ENCODE measurements at regions not wholly inside any gene's neighbourhood (a gene's known extent, or its start where the extent isn't known, plus 50 kb on each side); places are given as distances from the start of the nearest gene placed in this dataset.

DNA sequence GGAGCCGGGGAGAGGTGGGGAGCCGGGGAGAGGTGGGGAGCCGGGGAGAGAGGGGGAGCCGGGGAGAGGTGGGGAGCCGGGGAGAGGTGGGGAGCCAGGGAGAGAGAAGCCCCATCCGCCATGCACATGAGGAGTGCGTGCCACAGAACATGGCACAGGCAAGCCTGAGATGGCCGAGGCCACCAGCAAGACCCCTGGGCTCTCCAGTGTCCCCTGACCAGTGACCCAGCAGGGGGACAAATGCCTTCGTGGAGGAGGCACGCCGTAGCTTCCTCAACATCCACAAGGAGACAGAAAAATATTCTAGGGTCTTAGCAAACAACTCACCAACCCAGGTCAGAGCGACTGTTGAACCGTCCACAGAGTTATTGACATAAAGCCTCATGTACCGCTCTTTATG lies 618.8 kb downstream of the TBC1D22A start:
- no peak for ATAC-seq (replicated peaks in 6 of 8)
- Histone ChIP-seq H3K27ac (no peak overlapping the region), H3K4me1 (replicated peaks in 1 of 2) (no peaks in the 10 kb centered on the region), H3K4me3 (no peak overlapping the region)
- WGBS, 10 experiments: 20 to 100% (median 73%) methylated on average over 1 to 6 of the region's 14 CpGs; no CpG with 5 or more reads in 4 of the 10 experiments
- in situ Hi-C loops (cut with MboI; ENCODE audit: low pct_unique_long_range_greater_than_20kb in 2 of 9, low sequenced_read_pairs in 9 of 9, unreplicated experiment in 9 of 9): loop anchor here in 1 of 9 experiments (25.0 kb wide), 1 partner anchor 144 kb away; no protein-coding TSS in a partner anchor

DNA sequence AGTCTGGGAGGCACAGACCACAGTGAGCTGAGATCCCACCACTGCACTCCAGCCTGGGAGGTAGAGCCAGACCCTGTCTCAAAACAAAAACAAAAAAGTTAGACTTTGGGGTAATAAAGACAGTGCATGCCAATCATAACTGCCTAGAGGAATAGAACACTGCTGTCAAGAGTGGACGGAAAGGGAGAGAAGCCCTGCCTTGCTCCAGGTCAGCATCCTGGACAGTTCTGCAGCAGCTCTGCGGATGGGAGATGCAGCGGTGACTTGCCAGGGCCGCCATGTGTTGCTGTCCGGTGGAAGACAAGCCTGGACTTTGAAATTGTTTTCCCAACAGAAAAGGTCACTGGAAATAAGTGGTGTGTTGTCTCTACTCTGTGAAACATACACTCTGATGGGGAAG lies 618.2 kb downstream of the TBC1D22A start:
- Histone ChIP-seq H3K4me1 (replicated peaks in 1 of 2) (no peaks in the 10 kb centered on the region), H3K4me3 (no peak overlapping the region), H3K27ac (no peak overlapping the region)
- WGBS, 10 experiments: 75 to 100% (median 80%) methylated on average over 2 to 4 of the region's 5 CpGs; no CpG with 5 or more reads in 7 of the 10 experiments
- no peak for ATAC-seq (replicated peaks in 6 of 8)
- in situ Hi-C loops (cut with MboI; ENCODE audit: low pct_unique_long_range_greater_than_20kb in 2 of 9, low sequenced_read_pairs in 9 of 9, unreplicated experiment in 9 of 9): loop anchor here in 1 of 9 experiments (25.0 kb wide), 1 partner anchor 143 kb away; no protein-coding TSS in a partner anchor

DNA sequence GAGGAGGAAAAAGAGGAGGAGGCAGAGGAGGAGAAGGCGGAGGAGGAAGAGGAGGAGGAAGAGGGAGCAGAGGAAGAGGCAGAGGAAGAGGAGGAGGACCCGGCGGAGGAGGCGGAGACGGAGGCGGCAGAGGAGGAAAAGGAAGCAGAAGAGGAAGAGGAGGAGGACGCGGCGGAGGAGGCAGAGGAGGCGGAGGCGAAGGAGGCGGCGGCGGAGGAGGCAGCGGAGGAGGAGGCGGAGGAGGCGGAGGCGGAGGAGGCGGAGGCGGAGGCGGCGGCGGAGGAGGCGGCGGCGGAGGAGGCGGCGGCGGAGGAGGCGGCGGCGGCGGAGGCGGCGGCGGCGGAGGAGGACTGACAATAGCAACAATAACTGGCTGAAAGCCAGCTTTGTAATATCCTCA lies 616.6 kb downstream of the TBC1D22A start:
- Histone ChIP-seq H3K27ac (no peak overlapping the region), H3K4me3 (no peak overlapping the region), H3K4me1 (replicated peaks in 1 of 2) (no peaks in the 10 kb centered on the region)
- no peak for ATAC-seq (replicated peaks in 6 of 8)
- in situ Hi-C loops (cut with MboI; ENCODE audit: low pct_unique_long_range_greater_than_20kb in 2 of 9, low sequenced_read_pairs in 9 of 9, unreplicated experiment in 9 of 9): loop anchor here in 1 of 9 experiments (25.0 kb wide), 1 partner anchor 142 kb away; no protein-coding TSS in a partner anchor
- 67 to 93% (median 87%) methylated on average over 1 to 19 of the region's 37 CpGs; no CpG with 5 or more reads in 3 of the 10 experiments for WGBS, 10 experiments

DNA sequence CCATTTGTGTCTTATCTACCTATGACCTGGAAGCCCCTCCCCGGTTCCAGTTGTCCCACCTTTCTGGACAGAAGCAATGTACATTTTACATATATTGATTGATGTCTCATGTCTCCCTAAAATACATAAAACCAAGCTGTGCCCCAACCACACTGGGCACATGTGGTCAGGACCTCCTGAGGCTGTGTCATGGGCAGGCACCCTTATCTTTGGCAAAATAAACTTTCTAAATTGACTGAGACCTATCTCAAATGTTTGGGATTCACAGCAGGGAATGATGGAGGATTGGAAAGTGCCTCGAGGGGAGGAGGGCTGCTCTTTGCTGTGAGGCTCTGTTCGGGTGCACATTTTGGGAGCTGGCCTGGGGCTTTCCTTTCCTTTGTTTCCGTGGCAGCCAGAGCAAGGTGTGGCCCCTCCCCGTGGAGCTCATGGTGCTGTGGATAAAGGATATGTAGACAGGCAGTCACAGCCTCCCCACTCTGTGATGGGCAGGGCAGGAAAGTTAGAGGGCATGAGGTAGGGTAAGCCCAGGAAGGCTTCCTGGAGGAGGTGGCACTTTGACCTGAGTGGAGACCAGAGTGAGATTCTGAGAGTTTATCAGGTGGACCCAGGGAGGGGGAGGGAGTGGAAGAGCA lies 615.6 kb downstream of the TBC1D22A start:
- in situ Hi-C loops (cut with MboI; ENCODE audit: low pct_unique_long_range_greater_than_20kb in 2 of 9, low sequenced_read_pairs in 9 of 9, unreplicated experiment in 9 of 9): loop anchor here in 1 of 9 experiments (25.0 kb wide), 1 partner anchor 141 kb away; no protein-coding TSS in a partner anchor

DNA sequence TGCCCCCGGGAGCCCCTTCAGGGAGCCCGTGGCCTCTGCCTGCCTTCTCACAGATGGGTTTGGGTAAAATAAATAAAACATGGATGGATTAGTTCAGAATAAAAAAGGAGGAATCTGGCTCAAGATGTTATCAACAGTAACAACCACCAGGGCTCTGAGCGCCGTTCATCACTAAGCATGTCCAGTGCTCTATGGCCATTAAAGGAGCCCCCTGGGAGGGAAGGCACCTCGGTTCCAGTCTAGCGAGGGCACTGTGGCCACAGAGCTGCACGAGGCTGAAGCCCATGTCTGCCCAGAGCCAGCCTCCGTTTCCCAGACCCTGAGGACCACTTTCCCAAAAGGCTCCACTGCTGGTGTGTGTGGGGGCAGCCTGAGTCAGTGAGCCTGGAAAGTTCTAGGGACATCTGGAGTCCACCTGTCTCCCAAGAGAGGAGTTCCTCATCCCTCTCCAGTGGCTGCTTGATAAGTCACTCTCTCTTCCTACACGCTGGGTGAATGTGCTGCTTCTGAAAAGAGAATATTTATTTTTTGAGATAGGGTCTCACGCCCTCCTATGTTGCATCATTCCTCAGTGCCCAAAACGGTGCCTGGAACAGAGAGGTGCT lies 614.6 kb downstream of the TBC1D22A start:
- peak in 2 of 8 experiments; percentile 24 to 64 for ATAC-seq (replicated peaks in 6 of 8)
- no peak overlapping the region for H3K4me3 ChIP-seq
- in situ Hi-C loops (cut with MboI; ENCODE audit: low pct_unique_long_range_greater_than_20kb in 2 of 9, low sequenced_read_pairs in 9 of 9, unreplicated experiment in 9 of 9): loop anchor here in 1 of 9 experiments (25.0 kb wide), 1 partner anchor 140 kb away; no protein-coding TSS in a partner anchor
- no peak overlapping the region for H3K27ac ChIP-seq
- 0 to 78% (median 16%) methylated on average over 1 to 8 of the region's 11 CpGs; no CpG with 5 or more reads in 2 of the 10 experiments for WGBS, 10 experiments
- no peaks in the 10 kb centered on the region for H3K4me1 ChIP-seq (replicated peaks in 1 of 2)

More for the DNA sequence above, 615.6 kb downstream of the TBC1D22A start:
- Histone ChIP-seq H3K4me3 (no peak overlapping the region), H3K4me1 (replicated peaks in 1 of 2) (no peaks in the 10 kb centered on the region), H3K27ac (no peak overlapping the region)
- ATAC-seq (replicated peaks in 6 of 8): no peak
- 0 to 44% (median 17%) methylated on average over 1 to 5 of the region's 5 CpGs; no CpG with 5 or more reads in 4 of the 10 experiments for WGBS, 10 experiments

DNA sequence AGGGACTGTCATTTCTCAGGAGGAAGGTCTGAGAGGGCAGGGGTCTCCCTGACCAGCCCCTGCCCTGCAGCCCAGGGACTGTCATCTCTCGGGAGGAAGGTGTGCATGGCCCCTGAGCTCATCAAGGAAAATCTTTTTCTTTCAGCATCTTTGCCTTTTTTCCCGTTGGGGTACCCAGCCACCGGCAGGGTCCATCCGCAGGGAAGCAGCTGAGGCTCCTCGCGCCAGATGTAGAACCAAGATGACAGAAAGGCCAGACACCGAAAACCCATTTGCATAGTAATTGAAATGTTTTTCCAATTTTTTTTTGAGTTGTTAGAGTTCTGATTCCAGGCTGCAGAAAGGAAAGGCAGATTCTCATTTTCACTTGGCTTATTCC lies 613.9 kb downstream of the TBC1D22A start:
- in situ Hi-C loops (cut with MboI; ENCODE audit: low pct_unique_long_range_greater_than_20kb in 2 of 9, low sequenced_read_pairs in 9 of 9, unreplicated experiment in 9 of 9): loop anchor here in 1 of 9 experiments (25.0 kb wide), 1 partner anchor 139 kb away; no protein-coding TSS in a partner anchor
- WGBS, 10 experiments: 0 to 83% (median 11%) methylated on average over 1 to 5 of the region's 7 CpGs; no CpG with 5 or more reads in 3 of the 10 experiments
- Histone ChIP-seq H3K4me3 (no peak overlapping the region), H3K4me1 (replicated peaks in 1 of 2) (no peaks in the 10 kb centered on the region), H3K27ac (no peak overlapping the region)
- ATAC-seq (replicated peaks in 6 of 8): no peak

DNA sequence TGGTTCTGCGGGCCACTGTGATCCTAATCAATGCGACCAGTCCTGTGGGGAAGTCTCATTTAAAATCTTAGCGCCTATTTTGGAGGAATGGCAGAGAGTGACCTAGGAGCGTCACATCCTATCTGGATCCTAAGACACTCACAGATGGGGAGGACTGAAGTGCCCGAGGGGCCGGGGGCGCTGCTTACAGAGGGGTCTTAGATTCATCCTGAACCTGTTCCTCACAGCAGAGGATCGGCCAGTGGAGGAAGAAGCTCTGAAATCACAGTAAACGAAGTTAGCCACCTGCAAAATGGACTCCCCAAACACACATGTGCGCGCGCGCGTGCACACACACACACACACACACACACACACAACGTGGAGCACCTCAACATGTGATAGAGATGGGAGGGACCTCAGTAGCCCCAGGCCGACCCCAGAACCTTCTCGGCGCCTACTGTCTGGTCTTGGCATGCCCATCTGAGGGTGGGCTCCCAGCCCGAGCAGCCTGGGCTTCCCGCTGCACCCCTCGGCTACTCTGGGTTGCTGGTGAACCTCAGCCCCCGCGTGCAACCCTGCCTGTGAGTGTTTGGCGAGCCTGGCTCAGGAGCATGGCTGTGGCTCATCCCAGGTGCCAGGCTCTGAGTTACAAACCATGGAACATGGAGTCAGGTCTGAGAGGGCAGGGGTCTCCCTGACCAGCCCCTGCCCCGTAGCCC lies 613.3 kb downstream of the TBC1D22A start:
- H3K27ac ChIP-seq: no peak overlapping the region
- H3K4me3 ChIP-seq: no peak overlapping the region
- no peak for ATAC-seq (replicated peaks in 6 of 8)
- in situ Hi-C loops (cut with MboI; ENCODE audit: low pct_unique_long_range_greater_than_20kb in 2 of 9, low sequenced_read_pairs in 9 of 9, unreplicated experiment in 9 of 9): loop anchor here in 1 of 9 experiments (25.0 kb wide), 1 partner anchor 138 kb away; no protein-coding TSS in a partner anchor
- WGBS, 10 experiments: 30 to 100% (median 63%) methylated on average over 1 to 15 of the region's 25 CpGs; no CpG with 5 or more reads in 4 of the 10 experiments
- H3K4me1 ChIP-seq (replicated peaks in 1 of 2): no peaks in the 10 kb centered on the region

DNA sequence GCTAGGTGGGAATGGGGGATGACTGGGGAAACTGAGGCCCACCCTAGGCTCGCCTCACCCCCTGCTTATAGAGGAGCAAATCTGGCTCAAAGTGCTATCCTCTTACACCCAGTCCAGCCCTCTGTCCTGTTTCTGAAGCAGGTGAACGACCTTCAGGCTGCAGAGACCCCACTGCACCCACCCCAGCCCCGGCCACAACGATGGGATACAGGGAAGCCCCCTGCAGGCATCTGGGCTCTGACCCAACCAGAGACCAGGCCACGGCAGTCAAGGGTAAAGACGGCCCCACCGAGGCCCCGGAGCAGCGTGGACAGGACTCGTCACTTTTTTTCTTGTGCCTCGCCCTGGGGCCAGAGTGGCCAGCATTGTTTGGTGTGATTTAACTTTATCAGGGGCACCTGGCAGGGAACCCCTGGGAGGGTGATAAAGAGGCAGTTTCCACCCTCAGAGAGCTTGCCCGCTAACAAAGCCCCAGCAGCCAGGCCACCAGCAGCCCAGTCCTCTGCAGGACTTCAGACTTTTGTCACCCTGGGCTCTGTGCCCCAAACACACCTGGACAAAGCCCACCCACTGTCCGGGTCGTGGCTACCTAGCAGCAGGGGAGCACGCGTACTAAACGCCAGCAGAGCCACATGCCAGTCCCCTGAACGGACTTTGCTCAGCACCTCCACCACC lies 612.6 kb downstream of the TBC1D22A start:
- no peaks in the 10 kb centered on the region for H3K4me1 ChIP-seq (replicated peaks in 1 of 2)
- no peak overlapping the region for H3K4me3 ChIP-seq
- ATAC-seq (replicated peaks in 6 of 8): no peak
- H3K27ac ChIP-seq: no peak overlapping the region
- 40 to 95% (median 64%) methylated on average over 1 to 9 of the region's 18 CpGs; no CpG with 5 or more reads in 4 of the 10 experiments for WGBS, 10 experiments
- in situ Hi-C loops (cut with MboI; ENCODE audit: low pct_unique_long_range_greater_than_20kb in 2 of 9, low sequenced_read_pairs in 9 of 9, unreplicated experiment in 9 of 9): loop anchor here in 1 of 9 experiments (25.0 kb wide), 1 partner anchor 138 kb away; no protein-coding TSS in a partner anchor

DNA sequence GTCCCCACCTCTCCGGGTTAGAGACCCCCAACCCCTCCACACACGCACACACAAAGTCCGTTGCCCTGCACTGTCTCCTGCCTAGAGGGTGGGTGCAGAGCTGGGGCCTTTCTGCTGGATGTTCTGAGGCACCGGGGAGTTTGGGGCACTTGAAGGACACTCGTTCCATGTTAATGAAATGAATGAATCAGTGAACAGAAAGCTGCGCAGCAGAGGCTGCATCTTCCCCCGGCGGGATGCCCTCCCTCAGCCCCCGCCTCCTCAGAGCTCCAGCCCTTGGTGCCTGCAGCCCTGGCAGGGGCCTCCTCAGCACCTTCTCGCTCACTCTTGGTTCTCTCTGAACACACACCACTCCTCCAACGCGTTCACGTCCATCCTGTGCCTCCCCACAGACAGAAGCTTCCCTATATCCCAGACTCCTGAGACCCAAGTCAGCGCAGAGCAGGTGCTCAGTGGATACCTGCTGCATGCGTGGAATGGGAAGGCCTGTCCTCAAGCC lies 611.9 kb downstream of the TBC1D22A start:
- in situ Hi-C loops (cut with MboI; ENCODE audit: low pct_unique_long_range_greater_than_20kb in 2 of 9, low sequenced_read_pairs in 9 of 9, unreplicated experiment in 9 of 9): no loop called here
- no peak overlapping the region for H3K27ac ChIP-seq
- ATAC-seq (replicated peaks in 6 of 8): no peak
- H3K4me1 ChIP-seq (replicated peaks in 1 of 2): no peaks in the 10 kb centered on the region
- H3K4me3 ChIP-seq: no peak overlapping the region
- WGBS, 10 experiments: 0 to 82% (median 27%) methylated on average over 1 to 8 of the region's 15 CpGs; no CpG with 5 or more reads in 7 of the 10 experiments

DNA sequence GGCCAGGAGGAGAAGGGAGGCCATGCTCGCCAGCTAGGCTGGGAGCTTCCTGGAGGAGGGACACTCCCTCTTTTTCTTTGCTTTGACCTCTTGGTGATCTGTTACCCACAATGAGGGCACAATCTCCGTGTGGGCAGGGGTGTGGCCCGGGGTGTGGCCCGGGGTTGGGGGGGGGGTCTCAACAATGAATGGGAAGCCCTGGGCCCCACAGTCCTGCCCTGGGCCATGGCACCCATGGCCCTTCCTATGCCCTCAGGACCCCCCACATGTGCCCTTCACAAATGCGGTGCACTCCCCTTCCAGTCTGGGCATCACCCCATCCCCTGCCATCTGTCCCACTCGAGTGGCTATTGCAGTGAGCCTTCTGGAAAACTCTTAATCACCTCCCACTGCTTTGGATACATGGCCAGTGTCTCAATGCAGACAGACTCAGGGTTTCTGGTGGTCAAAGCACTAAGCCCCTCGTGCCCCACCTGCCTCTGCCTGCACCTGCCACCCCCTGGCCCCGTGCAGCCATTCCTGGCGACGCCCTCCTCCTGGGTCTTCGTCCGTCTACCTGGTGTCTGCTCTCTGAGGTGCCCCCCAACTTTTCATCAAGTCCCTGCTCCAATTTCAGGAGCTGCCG lies 611.3 kb downstream of the TBC1D22A start:
- no peak overlapping the region for H3K27ac ChIP-seq
- ATAC-seq (replicated peaks in 6 of 8): no peak
- WGBS, 10 experiments: 60 to 80% methylated on average over 1 of the region's 13 CpGs; no CpG with 5 or more reads in 8 of the 10 experiments
- no peaks in the 10 kb centered on the region for H3K4me1 ChIP-seq (replicated peaks in 1 of 2)
- H3K4me3 ChIP-seq: no peak overlapping the region
- in situ Hi-C loops (cut with MboI; ENCODE audit: low pct_unique_long_range_greater_than_20kb in 2 of 9, low sequenced_read_pairs in 9 of 9, unreplicated experiment in 9 of 9): no loop called here

DNA sequence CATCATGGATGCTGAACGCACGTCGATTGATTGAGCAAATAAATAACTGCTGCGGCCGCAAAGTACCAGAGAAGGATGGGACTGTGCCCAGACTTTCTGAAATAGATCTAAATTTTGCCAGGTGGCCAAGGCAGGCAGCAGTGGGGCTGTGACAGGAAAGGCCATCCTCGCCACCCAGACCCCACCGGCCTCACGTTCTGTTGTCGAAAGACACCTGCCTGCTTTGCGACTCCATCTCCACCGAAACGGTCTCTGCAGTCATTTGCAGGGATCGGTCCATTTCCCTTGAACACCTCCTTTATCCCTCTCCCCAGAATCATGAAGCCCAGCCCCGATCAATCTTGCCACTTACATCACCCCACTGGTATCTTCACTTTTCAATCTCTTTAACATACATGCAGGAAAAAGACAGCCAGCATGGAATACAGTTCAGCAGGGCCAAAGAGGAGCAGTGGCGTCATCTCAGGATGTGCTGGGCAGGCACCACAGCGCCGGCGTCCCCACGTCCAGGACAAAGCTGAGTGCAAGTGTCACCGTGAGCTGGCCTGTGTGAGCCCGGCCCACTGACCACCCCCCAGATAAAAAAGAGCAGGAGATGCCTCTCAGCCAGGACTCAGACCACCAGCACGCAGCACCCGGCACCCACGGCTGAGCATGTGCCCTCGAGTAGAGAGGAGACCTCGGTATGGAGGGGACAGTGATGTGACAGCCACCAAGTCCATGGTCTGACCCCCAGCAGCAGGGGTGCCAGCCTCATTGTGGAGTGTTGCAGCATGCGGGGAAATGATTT lies 610.3 kb downstream of the TBC1D22A start:
- no peak for ATAC-seq (replicated peaks in 6 of 8)
- H3K4me1 ChIP-seq (replicated peaks in 1 of 2): no peaks in the 10 kb centered on the region
- in situ Hi-C loops (cut with MboI; ENCODE audit: low pct_unique_long_range_greater_than_20kb in 2 of 9, low sequenced_read_pairs in 9 of 9, unreplicated experiment in 9 of 9): no loop called here
- no peak overlapping the region for H3K27ac ChIP-seq
- 66 to 80% (median 75%) methylated on average over 2 to 18 of the region's 27 CpGs; no CpG with 5 or more reads in 1 of the 10 experiments for WGBS, 10 experiments
- H3K4me3 ChIP-seq: no peak overlapping the region
